Coronary artery (tissue), 2 donors: ENCODE measurements at regions not wholly inside any gene's neighbourhood (a gene's known extent, or its start where the extent isn't known, plus 50 kb on each side); places are given as distances from the start of the nearest gene placed in this dataset.

Source experiments
- DNase-seq: peaks from one replicate; pipeline ENCODE4 v3.0.0-alpha.2; 2017; ENCODE audit warnings: low spot score
- H3K27ac ChIP-seq, 2 donors: fragments of 200-600 bp; sonication (generic); one replicate each; pipeline ENCODE4 v1.5.1; 2016 to 2019
- H3K4me3 ChIP-seq: fragments of 200-600 bp; sonication (generic); 2 replicates; pipeline ENCODE4 v1.5.1; 2016; ENCODE audit warnings: mild to moderate bottlenecking, moderate library complexity
- TF ChIP-seq, protein P1 (sequence below): fragments of 200-600 bp; sonication (generic); IDR thresholded peaks from one replicate; pipeline ENCODE4 v1.5.1; 2019; ENCODE audit warnings: antibody characterized with exemption

DNA sequence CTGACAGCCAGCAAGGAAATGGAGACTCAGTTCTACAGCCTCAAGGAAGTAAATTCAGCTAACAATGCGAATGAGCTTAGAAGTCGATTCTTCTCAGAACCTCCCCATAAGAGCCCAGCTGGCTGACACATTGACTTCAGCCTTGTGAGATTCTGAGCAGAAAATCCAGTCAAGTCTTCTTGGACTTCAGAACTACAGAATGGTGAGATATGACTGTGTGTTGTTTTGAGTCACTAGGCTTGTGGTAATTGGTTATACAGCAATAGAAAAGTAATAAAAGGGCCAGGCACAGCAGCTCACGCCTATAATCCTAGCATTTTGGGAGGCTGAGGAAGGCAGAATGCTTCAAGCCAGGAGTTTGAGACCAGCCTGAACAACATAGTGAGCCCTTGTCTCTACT is 161.8 kb upstream of the IVNS1ABP start:
- no peak overlapping the region for H3K4me3 ChIP-seq
- no peak overlapping the region for H3K27ac ChIP-seq
- TF ChIP-seq, protein P1, sequence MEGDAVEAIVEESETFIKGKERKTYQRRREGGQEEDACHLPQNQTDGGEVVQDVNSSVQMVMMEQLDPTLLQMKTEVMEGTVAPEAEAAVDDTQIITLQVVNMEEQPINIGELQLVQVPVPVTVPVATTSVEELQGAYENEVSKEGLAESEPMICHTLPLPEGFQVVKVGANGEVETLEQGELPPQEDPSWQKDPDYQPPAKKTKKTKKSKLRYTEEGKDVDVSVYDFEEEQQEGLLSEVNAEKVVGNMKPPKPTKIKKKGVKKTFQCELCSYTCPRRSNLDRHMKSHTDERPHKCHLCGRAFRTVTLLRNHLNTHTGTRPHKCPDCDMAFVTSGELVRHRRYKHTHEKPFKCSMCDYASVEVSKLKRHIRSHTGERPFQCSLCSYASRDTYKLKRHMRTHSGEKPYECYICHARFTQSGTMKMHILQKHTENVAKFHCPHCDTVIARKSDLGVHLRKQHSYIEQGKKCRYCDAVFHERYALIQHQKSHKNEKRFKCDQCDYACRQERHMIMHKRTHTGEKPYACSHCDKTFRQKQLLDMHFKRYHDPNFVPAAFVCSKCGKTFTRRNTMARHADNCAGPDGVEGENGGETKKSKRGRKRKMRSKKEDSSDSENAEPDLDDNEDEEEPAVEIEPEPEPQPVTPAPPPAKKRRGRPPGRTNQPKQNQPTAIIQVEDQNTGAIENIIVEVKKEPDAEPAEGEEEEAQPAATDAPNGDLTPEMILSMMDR, result no peak
- DNase-seq, result no peak

DNA sequence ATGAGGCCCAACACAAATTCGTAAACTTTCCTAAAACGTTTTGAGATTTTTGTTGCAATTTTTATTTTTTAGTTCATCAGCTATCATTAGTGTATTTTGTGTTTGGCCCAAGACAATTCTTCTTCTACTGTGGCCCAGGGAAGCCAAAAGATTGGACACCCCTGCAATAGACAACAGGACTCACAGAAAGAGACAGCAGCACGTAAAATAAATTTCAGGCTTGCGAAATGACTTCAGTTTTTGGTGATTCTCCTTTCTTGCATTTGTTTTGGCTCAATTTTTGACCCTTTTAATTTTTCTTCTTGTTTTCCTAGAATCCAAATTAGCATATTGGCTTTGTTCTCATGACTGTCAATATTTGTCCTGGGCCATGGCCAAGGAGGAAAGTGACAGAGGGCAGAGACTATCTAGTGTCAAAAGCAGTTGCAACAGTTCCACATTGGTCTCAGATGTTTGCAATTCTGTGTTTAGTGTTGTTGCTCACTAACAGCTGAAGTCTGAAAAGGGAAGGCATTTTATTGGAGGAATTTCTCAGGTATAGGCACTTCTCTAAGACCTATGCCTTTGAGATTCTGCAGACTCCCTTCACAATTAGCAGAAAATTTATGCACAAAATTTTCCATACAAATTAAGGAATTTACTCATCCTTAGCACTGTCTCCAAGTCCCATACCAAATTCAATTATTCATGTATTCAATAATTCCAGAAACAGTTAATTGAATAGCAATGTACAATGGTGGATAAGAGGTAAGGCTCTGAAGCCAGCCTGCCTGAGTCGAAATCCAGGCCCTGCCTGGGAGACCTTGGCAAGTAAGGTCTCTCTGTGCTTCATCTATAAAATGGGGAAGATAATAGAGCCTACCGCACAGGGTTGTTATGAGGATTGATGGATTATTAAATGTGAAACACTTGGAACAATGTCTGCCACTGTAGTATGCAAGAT is 160.9 kb upstream of the IVNS1ABP start:
- no peak overlapping the region for H3K27ac ChIP-seq
- DNase-seq, result no peak
- H3K4me3 ChIP-seq, result no peak overlapping the region
- TF ChIP-seq, protein P1, result no peak

DNA sequence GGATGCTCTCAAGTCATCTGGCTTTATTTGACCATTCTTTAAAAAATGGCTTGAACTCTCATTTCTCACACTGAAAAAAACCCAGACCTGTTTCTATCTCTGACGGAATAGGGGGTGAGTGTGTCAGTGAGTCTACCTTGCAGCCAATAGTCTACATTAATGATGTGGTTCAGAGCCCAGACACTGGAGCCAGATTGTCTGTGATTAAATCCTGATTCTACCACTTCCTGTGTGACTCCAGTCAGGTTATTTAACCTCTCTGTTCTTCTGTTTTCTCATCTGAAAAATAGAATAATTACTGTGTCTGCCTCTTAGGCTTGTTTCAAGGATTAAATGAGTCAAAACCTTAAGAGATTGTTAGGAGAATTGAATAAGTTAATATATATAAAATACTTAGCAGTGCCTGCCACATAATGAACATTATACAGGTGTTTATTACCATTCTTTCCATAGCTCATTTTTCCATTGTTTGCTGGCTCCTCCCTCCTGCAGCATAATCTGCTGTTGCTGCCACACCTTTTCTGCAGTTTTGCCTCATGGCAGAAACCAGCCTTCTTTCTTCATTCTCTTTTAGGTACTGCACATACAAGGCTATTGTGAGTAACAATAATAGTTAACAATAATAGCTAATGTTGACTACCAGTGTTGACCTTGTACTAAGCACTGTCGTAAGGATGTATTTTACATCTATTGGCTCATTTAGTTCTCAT is 157.6 kb upstream of the IVNS1ABP start:
- TF ChIP-seq, protein P1, result no peak
- Histone ChIP-seq H3K27ac (no peak overlapping the region), H3K4me3 (no peak overlapping the region)
- DNase-seq, result no peak

DNA sequence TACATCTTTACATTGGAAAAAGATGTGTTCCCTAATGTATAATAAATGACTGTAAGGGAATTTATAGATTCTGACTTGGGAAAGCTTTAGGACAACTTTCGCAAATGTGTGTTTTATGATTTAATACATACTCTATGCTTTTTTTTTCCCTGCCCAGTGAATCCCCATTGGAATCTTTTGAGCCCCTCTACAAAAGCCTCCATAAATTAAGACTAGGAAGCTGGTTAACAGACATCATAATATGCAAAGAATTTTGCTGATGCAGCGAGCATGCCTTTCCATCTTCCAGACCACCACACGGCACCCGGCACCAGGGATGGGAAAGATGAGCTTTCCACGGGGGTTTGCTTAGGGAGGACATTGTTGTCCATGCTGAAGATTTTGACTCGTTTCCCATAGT is 156.1 kb upstream of the IVNS1ABP start:
- TF ChIP-seq, protein P1, result no peak

DNA sequence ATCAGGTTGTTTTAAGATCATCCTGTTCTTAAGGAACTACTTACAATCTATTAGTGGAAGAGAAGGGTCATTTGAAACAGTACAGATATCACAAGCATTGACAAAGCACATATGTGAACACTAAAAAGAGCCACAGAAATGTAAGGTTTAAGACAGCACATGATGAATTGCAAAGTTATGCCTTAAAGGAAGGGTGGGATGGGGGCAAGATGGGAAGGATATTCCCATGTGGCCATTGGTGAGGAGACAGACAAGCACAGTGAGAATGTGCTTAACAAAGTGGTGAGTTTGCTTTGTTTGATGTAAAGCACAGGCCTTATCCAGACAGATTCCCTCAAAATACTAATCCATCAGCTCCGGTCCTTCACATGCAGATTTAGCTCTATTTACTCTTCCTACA is 151.6 kb upstream of the IVNS1ABP start:
- TF ChIP-seq, protein P1, result no peak
- Histone ChIP-seq H3K27ac (no peak overlapping the region), H3K4me3 (no peak overlapping the region)
- no peak for DNase-seq

More for the DNA sequence above, 156.1 kb upstream of the IVNS1ABP start:
- DNase-seq, result no peak
- H3K4me3 ChIP-seq, result no peak overlapping the region
- H3K27ac ChIP-seq, result no peak overlapping the region

DNA sequence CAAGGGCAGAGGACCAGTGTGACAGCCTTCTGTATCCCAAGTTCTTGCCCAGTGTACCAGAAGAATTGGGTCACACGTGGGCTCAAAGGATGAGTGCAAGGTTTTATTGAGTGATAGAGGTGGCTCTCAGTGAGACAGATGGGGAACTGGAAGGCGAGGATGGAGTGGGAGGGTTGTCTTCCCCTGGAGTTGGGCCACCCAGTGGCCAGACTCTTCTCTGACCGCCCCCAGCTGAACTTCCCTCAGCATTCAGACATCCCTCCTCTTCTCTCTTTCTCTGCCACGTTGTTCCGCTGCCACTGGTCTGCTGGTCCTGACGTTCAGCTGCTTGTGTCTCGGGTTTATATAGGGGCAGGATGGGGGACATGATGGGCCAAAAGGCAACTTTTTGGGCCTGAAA is 150.1 kb upstream of the IVNS1ABP start:
- H3K27ac ChIP-seq, result no peak overlapping the region
- DNase-seq, result no peak
- TF ChIP-seq, protein P1, result no peak
- no peak overlapping the region for H3K4me3 ChIP-seq
